Lung (tissue), 11 donors: ENCODE measurements at regions not wholly inside any gene's neighbourhood (a gene's known extent, or its start where the extent isn't known, plus 50 kb on each side); places are given as distances from the start of the nearest gene placed in this dataset.
A peak's percentile ranks its signal among the peaks of the same experiment; 100 is the strongest.

ENCODE experiments used
- ATAC-seq: fragments of 200-7000 bp; cut with Tn5 transposase; one replicate; pipeline ENCODE4 v1.9.1; 2020; ENCODE audit warnings: moderate number of reproducible peaks; ENCODE audit not compliant: insufficient read depth, low FRiP score
- DNase-seq, 3 donors: peaks; one replicate each; pipeline ENCODE4 v3.0.0-alpha.2; 2013 to 2017
- H3K27ac ChIP-seq, 2 donors: one replicate each; pipeline ENCODE4 v1.5.1; 2013; ENCODE audit warnings: mild to moderate bottlenecking in 2 of 2, moderate library complexity in 2 of 2, control low read depth in 1 of 2, inconsistent platforms in 1 of 2, low read depth in 1 of 2, low read length in 1 of 2
- H3K27me3 ChIP-seq, 3 donors: one replicate each; pipeline ENCODE4 v1.5.1; 2013; ENCODE audit warnings: low read length in 2 of 3; ENCODE audit not compliant: control insufficient read depth in 3 of 3, insufficient read depth in 3 of 3
- H3K36me3 ChIP-seq, 4 donors: one replicate each; pipeline ENCODE4 v1.5.1; 2013; ENCODE audit warnings: low read length in 4 of 4, mild to moderate bottlenecking in 1 of 4, moderate library complexity in 1 of 4; ENCODE audit not compliant: control insufficient read depth in 4 of 4, insufficient read depth in 4 of 4
- H3K4me1 ChIP-seq, 5 donors: one replicate each; pipeline ENCODE4 v1.5.1; 2013; ENCODE audit warnings: low read length in 5 of 5, mild to moderate bottlenecking in 2 of 5, moderate library complexity in 1 of 5; ENCODE audit not compliant: control insufficient read depth in 5 of 5, insufficient read depth in 5 of 5
- H3K4me3 ChIP-seq: one replicate; pipeline ENCODE4 v1.5.1; 2013; ENCODE audit warnings: mild to moderate bottlenecking, control low read depth, moderate library complexity
- H3K9ac ChIP-seq, 2 donors: one replicate each; pipeline ENCODE4 v1.5.1; 2013; ENCODE audit warnings: low read length in 2 of 2, control low read depth in 1 of 2; ENCODE audit not compliant: insufficient read depth in 1 of 2
- H3K9me3 ChIP-seq, 4 donors: one replicate each; pipeline ENCODE4 v1.5.1; 2013; ENCODE audit warnings: low read length in 3 of 4, mild to moderate bottlenecking in 1 of 4, moderate library complexity in 1 of 4; ENCODE audit not compliant: control insufficient read depth in 4 of 4, insufficient read depth in 3 of 4
- CTCF ChIP-seq: IDR thresholded peaks from 2 replicates; pipeline ENCODE4 v1.5.1; 2012; ENCODE audit warnings: mild to moderate bottlenecking; ENCODE audit errors: control extremely low read depth, extremely low read depth
- WGBS, 2 donors: extraction: QIAGEN DNeasy Blood & Tissue Kit; methylation state at CpG; one replicate each; pipeline ENCODE4 v1.1.7; 2013; 5-methylcytosine and 5-hydroxymethylcytosine counted together
- donor health status: control.
- donor health status: control.
- donor health status: Bipolar disorder and iron deficiency.
- donor health status: healthy.
- donor health status: DM: yes; HTN: yes; CAD: no.

DNA sequence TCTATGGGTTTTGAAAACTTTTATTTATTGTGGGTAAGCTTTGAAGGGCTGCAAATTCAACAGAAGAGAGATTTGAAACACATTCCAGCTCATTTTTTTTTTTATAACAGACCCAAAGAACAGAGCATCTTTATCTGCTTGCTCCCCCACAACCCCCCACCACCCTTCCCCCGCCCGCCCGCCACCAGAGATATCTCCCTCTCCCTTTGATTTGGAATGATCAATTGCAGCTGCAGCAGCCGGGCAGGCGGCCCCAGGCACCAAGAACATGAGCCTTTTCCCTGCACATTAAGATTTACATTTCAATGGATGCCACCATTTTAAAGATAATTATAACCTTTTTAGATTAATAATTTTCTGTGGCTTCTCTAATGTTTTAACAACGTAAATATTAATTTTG lies 510.9 kb downstream of the ZNF608 start:
- peaks cover 0 to 4% (median 0%) of the 10 kb centered on the region in 4 donors for H3K9me3 ChIP-seq
- WGBS, 2 donors: 94 to 97% methylated on average over 6 of the region's 6 CpGs
- no peak for ATAC-seq

DNA sequence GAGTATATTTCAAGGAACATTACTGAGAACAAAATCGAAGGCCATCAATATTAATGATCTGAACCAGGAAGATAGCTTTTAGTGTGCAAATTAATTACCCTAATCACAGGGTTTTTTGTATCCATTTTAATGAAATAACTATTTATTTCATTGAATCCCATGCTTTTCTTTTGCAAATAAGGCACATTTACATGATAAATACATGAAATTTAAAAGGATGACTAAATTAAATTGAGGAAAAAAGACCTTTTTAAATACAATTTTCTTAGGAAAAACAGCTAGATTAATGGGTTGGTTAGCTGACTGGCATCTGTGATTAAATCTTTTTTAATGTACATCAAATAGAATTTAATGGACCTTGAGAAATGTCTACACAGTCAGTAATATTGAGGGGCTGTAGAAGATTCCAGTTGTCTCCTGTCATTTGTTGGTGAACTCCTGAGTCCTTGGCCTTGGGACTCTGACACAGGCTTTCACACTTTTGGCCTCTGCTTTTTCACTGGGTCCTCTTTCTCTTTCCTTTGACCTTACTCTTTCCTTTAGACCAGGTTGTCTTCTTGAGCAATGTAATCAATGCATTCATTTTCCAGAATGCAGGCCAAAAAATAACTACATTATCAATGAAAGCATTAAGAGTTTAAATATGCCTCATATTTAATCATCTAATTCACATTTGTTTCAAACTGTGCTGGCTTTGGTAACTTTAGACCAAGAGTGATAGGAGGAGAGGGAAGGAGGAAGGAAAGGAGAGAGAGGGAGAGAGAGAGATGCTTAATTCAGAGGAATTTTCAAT lies 511.5 kb downstream of the ZNF608 start:
- Histone ChIP-seq H3K4me3 (no peak overlapping the region), H3K9me3 (peaks cover 0 to 4% (median 0%) of the 10 kb centered on the region in 4 donors), H3K9ac (no peak overlapping the region), H3K27ac (no peak overlapping the region), H3K27me3 (no peaks in the 10 kb centered on the region), H3K36me3 (no peaks in the 10 kb centered on the region), H3K4me1 (peaks cover 0 to 28% (median 11%) of the 10 kb centered on the region in 5 donors)
- TF ChIP-seq CTCF: no peak
- ATAC-seq (no peak), DNase-seq (no peak)
- WGBS, 2 donors: 90 to 94% methylated on average over 1 of the region's 1 CpG

More for the DNA sequence above, 510.9 kb downstream of the ZNF608 start:
- peaks cover 0 to 28% (median 11%) of the 10 kb centered on the region in 5 donors for H3K4me1 ChIP-seq
- no peak overlapping the region for H3K4me3 ChIP-seq
- H3K36me3 ChIP-seq: no peaks in the 10 kb centered on the region
- no peak for TF ChIP-seq CTCF
- no peak for DNase-seq
- no peak overlapping the region for H3K9ac ChIP-seq
- H3K27ac ChIP-seq: no peak overlapping the region
- no peaks in the 10 kb centered on the region for H3K27me3 ChIP-seq

- Histone ChIP-seq H3K36me3 (no peaks in the 10 kb centered on the region), H3K27me3 (no peaks in the 10 kb centered on the region), H3K9me3 (peaks cover 0 to 2% (median 0%) of the 10 kb centered on the region in 4 donors), H3K27ac (no peak overlapping the region), H3K4me1 (peaks cover 0 to 28% (median 11%) of the 10 kb centered on the region in 5 donors), H3K4me3 (no peak overlapping the region), H3K9ac (no peak overlapping the region)
- peak in 2 of 3 donors; percentile 46 to 56 for DNase-seq
- ATAC-seq: no peak
- TF ChIP-seq CTCF: no peak
- WGBS, 2 donors: 82 to 85% methylated on average over 5 of the region's 5 CpGs
Observed at GRCh38 chr5:124234022-124234769, 512.2 kb downstream of the ZNF608 start.
